ENCODE measurements at regions not wholly inside any gene's neighbourhood (a gene's known extent, or its start where the extent isn't known, plus 50 kb on each side); places are given as distances from the start of the nearest gene placed in this dataset.

DNA sequence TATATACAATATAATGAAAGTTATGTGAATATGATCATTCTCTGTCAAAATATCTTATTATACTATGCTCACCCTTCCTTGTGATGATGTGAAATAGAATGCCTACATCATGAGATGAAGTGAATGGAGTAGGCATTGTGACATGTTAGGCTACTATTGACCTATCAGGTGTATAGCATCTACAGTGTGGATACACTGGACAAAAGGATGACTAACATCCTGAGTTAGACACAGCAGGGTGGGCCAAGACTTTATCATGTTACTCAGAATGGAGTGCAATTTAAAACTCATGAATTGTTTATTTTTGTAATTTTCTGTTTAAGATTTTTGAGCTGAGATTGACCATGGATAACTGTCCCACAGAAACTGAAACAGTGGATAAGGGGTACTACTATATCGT, 53.4 kb upstream of the NAV3 start:
- Histone ChIP-seq H3K79me2 (ENCODE audit: insufficient read depth, low read length) (no peaks in the 10 kb centered on the region), H2AFZ (ENCODE audit: low read depth, low read length) (no peak overlapping the region), H3K9ac (ENCODE audit: low read depth, low read length) (no peak overlapping the region), H3K4me1 (ENCODE audit: insufficient read depth, low read length) (no peaks in the 10 kb centered on the region), H3K27ac (ENCODE audit: low read length) (no peak overlapping the region), H3K4me2 (ENCODE audit: insufficient read depth, low read length) (no peak overlapping the region), H3K27me3 (ENCODE audit: insufficient read depth, low read length, poor library complexity) (no peaks in the 10 kb centered on the region), H3K36me3 (ENCODE audit: insufficient read depth, low read length) (no peaks in the 10 kb centered on the region), H4K20me1 (ENCODE audit: insufficient read depth, low read length) (no peaks in the 10 kb centered on the region), H3K4me3 (ENCODE audit: low read depth in 1 of 2, low read length in 2 of 2) (no peak overlapping the region), H3K9me3 (ENCODE audit: insufficient read depth, low read length, severe bottlenecking) (no peaks in the 10 kb centered on the region)
- ATAC-seq (ENCODE audit: insufficient read depth, low read depth) (no peak), DNase-seq (no peak)
- TF ChIP-seq EZH2 (IDR thresholded peaks at IDR 0.05; ENCODE audit: borderline replicate concordance, low read depth, low read length, severe bottlenecking) = no peak
- TF ChIP-seq CTCF (IDR thresholded peaks at IDR 0.05; ENCODE audit: borderline replicate concordance, extremely low read depth, low read length, poor library complexity, severe bottlenecking) = no peak

DNA sequence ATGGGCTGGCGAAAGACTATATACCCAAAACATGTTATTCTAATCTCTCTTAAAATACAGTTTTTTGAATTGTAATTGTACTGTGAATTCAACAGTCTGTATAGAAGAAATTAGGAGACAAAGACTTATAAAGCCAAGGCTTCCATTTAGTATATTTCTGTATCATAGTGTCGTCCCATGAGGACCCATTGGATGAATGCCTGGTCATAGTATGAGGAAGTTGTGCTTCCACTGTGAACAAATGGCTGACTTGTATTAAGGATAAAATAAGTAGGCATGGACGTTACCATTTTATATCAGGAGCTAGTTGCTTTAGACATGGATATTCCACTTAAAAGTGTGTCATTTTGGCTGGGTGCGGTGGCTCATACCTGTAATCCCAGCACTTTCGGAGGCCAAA, 55.9 kb upstream of the NAV3 start:
- no peak overlapping the region for H3K4me2 ChIP-seq (ENCODE audit: insufficient read depth, low read length)
- H4K20me1 ChIP-seq (ENCODE audit: insufficient read depth, low read length) = no peaks in the 10 kb centered on the region
- H3K79me2 ChIP-seq (ENCODE audit: insufficient read depth, low read length) = no peaks in the 10 kb centered on the region
- no peak overlapping the region for H2AFZ ChIP-seq (ENCODE audit: low read depth, low read length)
- no peak overlapping the region for H3K4me3 ChIP-seq (ENCODE audit: low read depth in 1 of 2, low read length in 2 of 2)
- TF ChIP-seq CTCF (IDR thresholded peaks at IDR 0.05; ENCODE audit: borderline replicate concordance, extremely low read depth, low read length, poor library complexity, severe bottlenecking) (no peak), EZH2 (IDR thresholded peaks at IDR 0.05; ENCODE audit: borderline replicate concordance, low read depth, low read length, severe bottlenecking) (no peak)
- DNase-seq = no peak
- no peak overlapping the region for H3K9ac ChIP-seq (ENCODE audit: low read depth, low read length)
- ATAC-seq (ENCODE audit: insufficient read depth, low read depth) = no peak
- H3K27me3 ChIP-seq (ENCODE audit: insufficient read depth, low read length, poor library complexity) = no peaks in the 10 kb centered on the region
- no peak overlapping the region for H3K27ac ChIP-seq (ENCODE audit: low read length)
- H3K4me1 ChIP-seq (ENCODE audit: insufficient read depth, low read length) = no peaks in the 10 kb centered on the region
- no peaks in the 10 kb centered on the region for H3K9me3 ChIP-seq (ENCODE audit: insufficient read depth, low read length, severe bottlenecking)
- no peaks in the 10 kb centered on the region for H3K36me3 ChIP-seq (ENCODE audit: insufficient read depth, low read length)

DNA sequence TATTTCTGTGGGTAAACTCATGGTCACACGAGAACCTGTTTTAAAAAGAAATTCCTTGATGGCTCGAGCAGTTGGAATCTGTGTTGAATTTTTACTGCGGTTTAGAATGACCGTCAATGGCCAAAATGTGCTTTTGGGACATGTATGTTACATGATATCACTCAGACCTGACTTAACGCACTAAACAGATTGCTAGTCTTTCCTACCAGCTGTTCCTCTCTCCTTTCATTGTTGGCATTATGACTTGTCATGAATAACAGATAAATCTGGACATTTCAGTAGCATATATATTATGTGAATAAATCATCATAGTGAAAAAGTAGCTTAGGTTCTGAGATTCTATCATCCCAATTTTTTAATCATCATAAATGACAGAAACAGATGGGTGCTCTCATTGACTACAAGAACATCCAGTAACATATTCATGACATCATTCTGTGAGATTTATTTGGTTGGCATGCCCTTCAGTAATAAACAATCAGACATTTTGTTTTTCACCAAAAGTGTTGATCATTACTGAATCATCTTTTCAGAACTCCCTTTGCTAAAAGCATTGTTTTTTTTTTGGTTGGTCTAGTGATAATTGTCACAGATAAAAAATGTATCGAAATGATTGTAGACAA, 57.9 kb upstream of the NAV3 start:
- H3K4me2 ChIP-seq (ENCODE audit: insufficient read depth, low read length) = no peak overlapping the region
- H4K20me1 ChIP-seq (ENCODE audit: insufficient read depth, low read length) = no peaks in the 10 kb centered on the region
- no peaks in the 10 kb centered on the region for H3K27me3 ChIP-seq (ENCODE audit: insufficient read depth, low read length, poor library complexity)
- ATAC-seq (ENCODE audit: insufficient read depth, low read depth) (no peak), DNase-seq (no peak)
- peaks cover 9% of the 10 kb centered on the region for H3K9me3 ChIP-seq (ENCODE audit: insufficient read depth, low read length, severe bottlenecking)
- H3K4me3 ChIP-seq (ENCODE audit: low read depth in 1 of 2, low read length in 2 of 2) = no peak overlapping the region
- H3K4me1 ChIP-seq (ENCODE audit: insufficient read depth, low read length) = no peaks in the 10 kb centered on the region
- no peak for TF ChIP-seq CTCF (IDR thresholded peaks at IDR 0.05; ENCODE audit: borderline replicate concordance, extremely low read depth, low read length, poor library complexity, severe bottlenecking)
- no peak for TF ChIP-seq EZH2 (IDR thresholded peaks at IDR 0.05; ENCODE audit: borderline replicate concordance, low read depth, low read length, severe bottlenecking)
- no peaks in the 10 kb centered on the region for H3K79me2 ChIP-seq (ENCODE audit: insufficient read depth, low read length)
- H3K9ac ChIP-seq (ENCODE audit: low read depth, low read length) = no peak overlapping the region
- no peaks in the 10 kb centered on the region for H3K36me3 ChIP-seq (ENCODE audit: insufficient read depth, low read length)
- no peak overlapping the region for H2AFZ ChIP-seq (ENCODE audit: low read depth, low read length)
- H3K27ac ChIP-seq (ENCODE audit: low read length) = no peak overlapping the region

GRCh38 chr12:77768558-77768957, 62.1 kb upstream of the NAV3 start:
- no peak overlapping the region for H3K4me2 ChIP-seq (ENCODE audit: insufficient read depth, low read length)
- no peak overlapping the region for H2AFZ ChIP-seq (ENCODE audit: low read depth, low read length)
- no peak for DNase-seq

More at GRCh38 chr12:77768558-77768957, 62.1 kb upstream of the NAV3 start:
- no peaks in the 10 kb centered on the region for H3K79me2 ChIP-seq (ENCODE audit: insufficient read depth, low read length)
- no peaks in the 10 kb centered on the region for H3K36me3 ChIP-seq (ENCODE audit: insufficient read depth, low read length)
- no peaks in the 10 kb centered on the region for H4K20me1 ChIP-seq (ENCODE audit: insufficient read depth, low read length)
- H3K9me3 ChIP-seq (ENCODE audit: insufficient read depth, low read length, severe bottlenecking) = peaks cover 17% of the 10 kb centered on the region
- H3K27me3 ChIP-seq (ENCODE audit: insufficient read depth, low read length, poor library complexity) = no peaks in the 10 kb centered on the region
- H3K9ac ChIP-seq (ENCODE audit: low read depth, low read length) = no peak overlapping the region
- H3K4me3 ChIP-seq (ENCODE audit: low read depth in 1 of 2, low read length in 2 of 2) = no peak overlapping the region
- TF ChIP-seq CTCF (IDR thresholded peaks at IDR 0.05; ENCODE audit: borderline replicate concordance, extremely low read depth, low read length, poor library complexity, severe bottlenecking) = no peak
- no peak for TF ChIP-seq EZH2 (IDR thresholded peaks at IDR 0.05; ENCODE audit: borderline replicate concordance, low read depth, low read length, severe bottlenecking)
- no peaks in the 10 kb centered on the region for H3K4me1 ChIP-seq (ENCODE audit: insufficient read depth, low read length)
- ATAC-seq (ENCODE audit: insufficient read depth, low read depth) = no peak
- H3K27ac ChIP-seq (ENCODE audit: low read length) = no peak overlapping the region
